Epithelial cell of esophagus (primary cell): ENCODE measurements at regions not wholly inside any gene's neighbourhood (a gene's known extent, or its start where the extent isn't known, plus 50 kb on each side); places are given as distances from the start of the nearest gene placed in this dataset.

Source experiments
- DNase-seq: peaks from one replicate; pipeline ENCODE4 v3.0.0; 2010; ENCODE audit warnings: low read depth
- H3K4me3 ChIP-seq: 2 replicates; pipeline ENCODE4 v1.5.1; 2011; ENCODE audit warnings: mild to moderate bottlenecking, low read length, control low read depth
- CTCF ChIP-seq: IDR thresholded peaks from 2 replicates; pipeline ENCODE4 v1.5.1; 2011; ENCODE audit warnings: low read depth, mild to moderate bottlenecking, low read length, control low read depth, inconsistent platforms; ENCODE audit not compliant: insufficient read depth; ENCODE audit errors: missing control alignments

GRCh38 chr22:27476729-27477128, 324.8 kb downstream of the MN1 start:
- TF ChIP-seq CTCF: no peak
- peak; percentile 96 for DNase-seq
- no peak overlapping the region for H3K4me3 ChIP-seq

GRCh38 chr22:27477171-27477570, 324.4 kb downstream of the MN1 start:
- no peak overlapping the region for H3K4me3 ChIP-seq
- no peak for TF ChIP-seq CTCF
- no peak for DNase-seq

- H3K4me3 ChIP-seq: no peak overlapping the region
- no peak for TF ChIP-seq CTCF
- DNase-seq: no peak
These were observed 321.1 kb downstream of the MN1 start for GRCh38 chr22:27480487-27480886.

GRCh38 chr22:27482402-27482801, 319.2 kb downstream of the MN1 start:
- no peak overlapping the region for H3K4me3 ChIP-seq
- TF ChIP-seq CTCF: no peak
- no peak for DNase-seq

- no peak overlapping the region for H3K4me3 ChIP-seq
- no peak for TF ChIP-seq CTCF
- peak; percentile 50 for DNase-seq
These were observed 318.3 kb downstream of the MN1 start for GRCh38 chr22:27483095-27483785.

GRCh38 chr22:27485842-27486241, 315.7 kb downstream of the MN1 start:
- no peak overlapping the region for H3K4me3 ChIP-seq
- DNase-seq: no peak
- no peak for TF ChIP-seq CTCF

GRCh38 chr22:27487600-27488452, 313.7 kb downstream of the MN1 start:
- no peak overlapping the region for H3K4me3 ChIP-seq
- DNase-seq: no peak
- no peak for TF ChIP-seq CTCF
